Gastrocnemius medialis (tissue), 4 donors: ENCODE measurements at regions not wholly inside any gene's neighbourhood (a gene's known extent, or its start where the extent isn't known, plus 50 kb on each side); places are given as distances from the start of the nearest gene placed in this dataset.

Source experiments
- ATAC-seq, 2 donors: fragments of 150-250 bp; one replicate each; pipeline ENCODE4 v1.9.1; 2016
- DNase-seq, 2 donors: peaks; one replicate each; pipeline ENCODE4 v3.0.0-alpha.2; 2019
- H3K27ac ChIP-seq, 4 donors: fragments of 200-600 bp; sonication (generic); 1 replicate in 1 of 4; 2 replicates in 3 of 4; pipeline ENCODE4 v1.5.1; 2016 to 2018; ENCODE audit warnings: mild to moderate bottlenecking in 2 of 4, moderate library complexity in 1 of 4
- H3K27me3 ChIP-seq, 3 donors: fragments of 200-600 bp; sonication (generic) in 2 of 3; 1 replicate in 1 of 3; 2 replicates in 2 of 3; pipeline versions ENCODE4 v1.5.1 to v1.6.0; 2016 to 2019; ENCODE audit warnings: mild to moderate bottlenecking in 1 of 3, moderate library complexity in 1 of 3
- H3K36me3 ChIP-seq, 2 donors: fragments of 200-600 bp; sonication (generic) in 1 of 2; one replicate each; pipeline ENCODE4 v1.5.1; 2017 to 2018
- H3K4me1 ChIP-seq, 2 donors: fragments of 200-600 bp; sonication (generic) in 1 of 2; one replicate each; pipeline ENCODE4 v1.5.1; 2016 to 2017; ENCODE audit warnings: mild to moderate bottlenecking in 2 of 2
- H3K4me3 ChIP-seq, 4 donors: fragments of 200-600 bp; sonication (generic) in 3 of 4; 1 replicate in 1 of 4; 2 replicates in 3 of 4; pipeline ENCODE4 v1.5.1; 2016 to 2019; ENCODE audit warnings: mild to moderate bottlenecking in 2 of 4
- H3K9me3 ChIP-seq, 3 donors: fragments of 200-600 bp; sonication (generic) in 2 of 3; 1 replicate in 1 of 3; 2 replicates in 2 of 3; pipeline ENCODE4 v1.5.1; 2016 to 2019
- CTCF ChIP-seq, 5 experiments: fragments of 450-650 bp in 3 of 5; fragments of 200-600 bp in 2 of 5; sonication (generic) in 2 of 5; IDR thresholded peaks in 4 of 5; conservative IDR thresholded peaks in 1 of 5; 1 replicate in 4 of 5; 2 replicates in 1 of 5; pipeline ENCODE4 v1.5.1; 2016 to 2019; ENCODE audit warnings: antibody characterized with exemption in 5 of 5, mild to moderate bottlenecking in 3 of 5, moderate library complexity in 3 of 5
- POLR2A ChIP-seq, 2 donors: fragments of 450-650 bp; IDR thresholded peaks; one replicate each; pipeline ENCODE4 v1.6.1; 2017; ENCODE audit warnings: antibody characterized with exemption in 2 of 2, mild to moderate bottlenecking in 2 of 2, moderate library complexity in 2 of 2
- in situ Hi-C, 4 donors: fragments of 200-750 bp; cut with MboI; loops; one replicate each; pipeline versions ENCODE4 v1.15.0 to v1.8.0; 2017; ENCODE audit warnings: low sequenced_read_pairs in 4 of 4
- intact Hi-C: fragments of 100-400 bp; cut with DNase I; formaldehyde crosslinking; loops from one replicate; pipeline ENCODE4 v1.15.1; 2023; ENCODE audit warnings: low total_unique reads

- ATAC-seq (no peak), DNase-seq (no peak)
- no peak for TF ChIP-seq POLR2A (IDR thresholded peaks at IDR 0.05)
- no peak for TF ChIP-seq CTCF (IDR thresholded peaks at IDR 0.05 in 4 of 5, conservative IDR thresholded peaks at IDR 0.05 in 1 of 5)
- intact Hi-C loops (no loop called here), in situ Hi-C loops (no loop called here)
- Histone ChIP-seq H3K4me1 (no peaks in the 10 kb centered on the region), H3K36me3 (no peaks in the 10 kb centered on the region), H3K27ac (no peak overlapping the region), H3K27me3 (no peaks in the 10 kb centered on the region), H3K4me3 (no peak overlapping the region), H3K9me3 (no peaks in the 10 kb centered on the region)
Observed at GRCh38 chr2:133947057-133947456, 306.8 kb upstream of the MGAT5 start.

- TF ChIP-seq CTCF (IDR thresholded peaks at IDR 0.05 in 4 of 5, conservative IDR thresholded peaks at IDR 0.05 in 1 of 5) (no peak), POLR2A (IDR thresholded peaks at IDR 0.05) (no peak)
- in situ Hi-C loops: no loop called here
- ATAC-seq (no peak), DNase-seq (no peak)
- intact Hi-C loops: no loop called here
- no peaks in the 10 kb centered on the region for H3K9me3 ChIP-seq
- H3K27me3 ChIP-seq: no peaks in the 10 kb centered on the region
- no peak overlapping the region for H3K4me3 ChIP-seq
- H3K27ac ChIP-seq: no peak overlapping the region
- no peaks in the 10 kb centered on the region for H3K4me1 ChIP-seq
- H3K36me3 ChIP-seq: no peaks in the 10 kb centered on the region
Observed at GRCh38 chr2:133948610-133949290, 305.1 kb upstream of the MGAT5 start.

- H3K27ac ChIP-seq: no peak overlapping the region
- no peaks in the 10 kb centered on the region for H3K27me3 ChIP-seq
- intact Hi-C loops: no loop called here
- DNase-seq (no peak), ATAC-seq (no peak)
- H3K9me3 ChIP-seq: no peaks in the 10 kb centered on the region
- no peaks in the 10 kb centered on the region for H3K4me1 ChIP-seq
- no peaks in the 10 kb centered on the region for H3K36me3 ChIP-seq
- TF ChIP-seq CTCF (IDR thresholded peaks at IDR 0.05 in 4 of 5, conservative IDR thresholded peaks at IDR 0.05 in 1 of 5): no peak
- TF ChIP-seq POLR2A (IDR thresholded peaks at IDR 0.05): no peak
- H3K4me3 ChIP-seq: no peak overlapping the region
- in situ Hi-C loops: no loop called here
Observed at GRCh38 chr2:133949595-133949994, 304.3 kb upstream of the MGAT5 start.

GRCh38 chr2:133951209-133951608 is 302.7 kb upstream of the MGAT5 start:
- ATAC-seq: no peak

More at GRCh38 chr2:133951209-133951608, 302.7 kb upstream of the MGAT5 start:
- Histone ChIP-seq H3K27me3 (no peaks in the 10 kb centered on the region), H3K4me3 (no peak overlapping the region), H3K36me3 (no peaks in the 10 kb centered on the region), H3K27ac (no peak overlapping the region), H3K4me1 (no peaks in the 10 kb centered on the region), H3K9me3 (no peaks in the 10 kb centered on the region)
- in situ Hi-C loops (no loop called here), intact Hi-C loops (no loop called here)
- no peak for TF ChIP-seq POLR2A (IDR thresholded peaks at IDR 0.05)
- no peak for TF ChIP-seq CTCF (IDR thresholded peaks at IDR 0.05 in 4 of 5, conservative IDR thresholded peaks at IDR 0.05 in 1 of 5)
- no peak for DNase-seq
